GM13976 (cell line): ENCODE measurements at regions not wholly inside any gene's neighbourhood (a gene's known extent, or its start where the extent isn't known, plus 50 kb on each side); places are given as distances from the start of the nearest gene placed in this dataset.

Experiments
- DNase-seq: peaks from one replicate; pipeline ENCODE4 v3.0.0; 2012; ENCODE audit warnings: low spot score
- CTCF ChIP-seq: IDR thresholded peaks from 2 replicates; pipeline ENCODE4 v1.5.1; 2012; ENCODE audit warnings: borderline replicate concordance, mild to moderate bottlenecking; ENCODE audit not compliant: insufficient read depth; ENCODE audit errors: extremely low read depth, missing control alignments, control extremely low read depth
- in situ Hi-C: fragments of 300-500 bp; cut with MboI; formaldehyde crosslinking; loops from one replicate; pipeline ENCODE4 v1.12.0; 2022; ENCODE audit warnings: low sequenced_read_pairs, mixed read lengths, inconsistent platforms; ENCODE audit not compliant: unreplicated experiment

GRCh38 chr2:128997166-128997866 lies 678.6 kb upstream of the HS6ST1 start:
- in situ Hi-C loops, result no loop called here
- no peak for TF ChIP-seq CTCF
- no peak for DNase-seq

GRCh38 chr2:129001926-129002325 lies 683.3 kb upstream of the HS6ST1 start:
- in situ Hi-C loops, result no loop called here
- no peak for DNase-seq
- TF ChIP-seq CTCF, result no peak

GRCh38 chr2:129002751-129003150 lies 684.1 kb upstream of the HS6ST1 start:
- no peak for DNase-seq
- TF ChIP-seq CTCF, result no peak
- in situ Hi-C loops, result no loop called here

- no peak for TF ChIP-seq CTCF
- in situ Hi-C loops, result no loop called here
- no peak for DNase-seq
Measured at GRCh38 chr2:129004485-129004884, 685.8 kb upstream of the HS6ST1 start.

- TF ChIP-seq CTCF, result no peak
- in situ Hi-C loops, result no loop called here
- DNase-seq, result no peak
Measured at GRCh38 chr2:129004940-129005490, 686.3 kb upstream of the HS6ST1 start.

GRCh38 chr2:129006135-129006886 lies 687.6 kb upstream of the HS6ST1 start:
- TF ChIP-seq CTCF, result no peak
- no peak for DNase-seq
- in situ Hi-C loops, result no loop called here
